ENCODE measurements at regions not wholly inside any gene's neighbourhood (a gene's known extent, or its start where the extent isn't known, plus 50 kb on each side); places are given as distances from the start of the nearest gene placed in this dataset.

GRCh38 chr6:29999416-29999815 lies 57.1 kb downstream of the HLA-A start:
- no peak overlapping the region for H3K27ac ChIP-seq (ENCODE audit: low read depth, low read length)
- no peak overlapping the region for H3K4me3 ChIP-seq (ENCODE audit: low read length)

GRCh38 chr6:30000156-30000791 lies 57.9 kb downstream of the HLA-A start:
- no peaks in the 10 kb centered on the region for H3K36me3 ChIP-seq (ENCODE audit: control insufficient read depth, insufficient read depth, low read length)
- no peak overlapping the region for H3K27ac ChIP-seq (ENCODE audit: low read depth, low read length)
- no peak overlapping the region for H3K4me3 ChIP-seq (ENCODE audit: low read length)
- no peaks in the 10 kb centered on the region for H3K4me1 ChIP-seq (ENCODE audit: control insufficient read depth, insufficient read depth, low read length)
- H3K9ac ChIP-seq (ENCODE audit: low read length), result no peak overlapping the region
- no peaks in the 10 kb centered on the region for H3K27me3 ChIP-seq (ENCODE audit: control insufficient read depth, insufficient read depth, low read length)

More at GRCh38 chr6:29999416-29999815, 57.1 kb downstream of the HLA-A start:
- no peaks in the 10 kb centered on the region for H3K36me3 ChIP-seq (ENCODE audit: control insufficient read depth, insufficient read depth, low read length)
- H3K4me1 ChIP-seq (ENCODE audit: control insufficient read depth, insufficient read depth, low read length), result no peaks in the 10 kb centered on the region
- H3K27me3 ChIP-seq (ENCODE audit: control insufficient read depth, insufficient read depth, low read length), result no peaks in the 10 kb centered on the region
- no peak overlapping the region for H3K9ac ChIP-seq (ENCODE audit: low read length)

- Histone ChIP-seq H3K4me1 (ENCODE audit: control insufficient read depth, insufficient read depth, low read length) (no peaks in the 10 kb centered on the region), H3K4me3 (ENCODE audit: low read length) (no peak overlapping the region)
Measured at GRCh38 chr6:30002871-30003270, 58.2 kb upstream of the POLR1H start.

GRCh38 chr6:30005482-30005881 lies 55.6 kb upstream of the POLR1H start:
- H3K27ac ChIP-seq (ENCODE audit: low read depth, low read length), result no peak overlapping the region
- peaks cover 6% of the 10 kb centered on the region for H3K27me3 ChIP-seq (ENCODE audit: control insufficient read depth, insufficient read depth, low read length)
- no peak overlapping the region for H3K9ac ChIP-seq (ENCODE audit: low read length)
- H3K4me1 ChIP-seq (ENCODE audit: control insufficient read depth, insufficient read depth, low read length), result no peaks in the 10 kb centered on the region
- no peak overlapping the region for H3K4me3 ChIP-seq (ENCODE audit: low read length)
- H3K36me3 ChIP-seq (ENCODE audit: control insufficient read depth, insufficient read depth, low read length), result no peaks in the 10 kb centered on the region

More at GRCh38 chr6:30002871-30003270, 58.2 kb upstream of the POLR1H start:
- Histone ChIP-seq H3K9ac (ENCODE audit: low read length) (no peak overlapping the region), H3K27ac (ENCODE audit: low read depth, low read length) (no peak overlapping the region), H3K27me3 (ENCODE audit: control insufficient read depth, insufficient read depth, low read length) (peaks cover 6% of the 10 kb centered on the region), H3K36me3 (ENCODE audit: control insufficient read depth, insufficient read depth, low read length) (no peaks in the 10 kb centered on the region)

- no peak overlapping the region for H3K27ac ChIP-seq (ENCODE audit: low read depth, low read length)
- H3K4me1 ChIP-seq (ENCODE audit: control insufficient read depth, insufficient read depth, low read length), result no peaks in the 10 kb centered on the region
- H3K4me3 ChIP-seq (ENCODE audit: low read length), result peak overlapping the region; percentile 66
- H3K9ac ChIP-seq (ENCODE audit: low read length), result no peak overlapping the region
- peaks cover 6% of the 10 kb centered on the region for H3K27me3 ChIP-seq (ENCODE audit: control insufficient read depth, insufficient read depth, low read length)
- no peaks in the 10 kb centered on the region for H3K36me3 ChIP-seq (ENCODE audit: control insufficient read depth, insufficient read depth, low read length)
Measured at GRCh38 chr6:30006170-30007131, 54.6 kb upstream of the POLR1H start.

- peaks cover 6% of the 10 kb centered on the region for H3K27me3 ChIP-seq (ENCODE audit: control insufficient read depth, insufficient read depth, low read length)
- no peak overlapping the region for H3K27ac ChIP-seq (ENCODE audit: low read depth, low read length)
- H3K9ac ChIP-seq (ENCODE audit: low read length), result no peak overlapping the region
Measured at GRCh38 chr6:30007132-30007764, 53.8 kb upstream of the POLR1H start.

GRCh38 chr6:30009113-30009512 lies 52.0 kb upstream of the POLR1H start:
- Histone ChIP-seq H3K36me3 (ENCODE audit: control insufficient read depth, insufficient read depth, low read length) (no peaks in the 10 kb centered on the region), H3K27ac (ENCODE audit: low read depth, low read length) (no peak overlapping the region), H3K4me1 (ENCODE audit: control insufficient read depth, insufficient read depth, low read length) (no peaks in the 10 kb centered on the region), H3K9ac (ENCODE audit: low read length) (no peak overlapping the region), H3K4me3 (ENCODE audit: low read length) (no peak overlapping the region), H3K27me3 (ENCODE audit: control insufficient read depth, insufficient read depth, low read length) (peaks cover 6% of the 10 kb centered on the region)

More at GRCh38 chr6:30007132-30007764, 53.8 kb upstream of the POLR1H start:
- Histone ChIP-seq H3K36me3 (ENCODE audit: control insufficient read depth, insufficient read depth, low read length) (no peaks in the 10 kb centered on the region), H3K4me3 (ENCODE audit: low read length) (peak overlapping the region; percentile 66), H3K4me1 (ENCODE audit: control insufficient read depth, insufficient read depth, low read length) (no peaks in the 10 kb centered on the region)

All from rectal smooth muscle tissue (tissue), 1 donor.